Body of pancreas (tissue), 4 donors: ENCODE measurements at regions not wholly inside any gene's neighbourhood (a gene's known extent, or its start where the extent isn't known, plus 50 kb on each side); places are given as distances from the start of the nearest gene placed in this dataset.

Experiments
- ATAC-seq: fragments of 150-250 bp; one replicate; pipeline ENCODE4 v1.9.1; 2016
- DNase-seq, 4 donors: peaks; one replicate each; pipeline ENCODE4 v3.0.0-alpha.2; 2019
- H3K27ac ChIP-seq, 4 donors: fragments of 200-600 bp; sonication (generic); 1 replicate in 3 of 4; 2 replicates in 1 of 4; pipeline versions ENCODE4 v1.5.1 to v1.6.1; 2016 to 2019; ENCODE audit warnings: mild to moderate bottlenecking in 1 of 4, mixed read lengths in 1 of 4, moderate library complexity in 1 of 4
- H3K27me3 ChIP-seq, 2 donors: fragments of 200-600 bp; sonication (generic); one replicate each; pipeline ENCODE4 v1.6.0; 2016; ENCODE audit warnings: mild to moderate bottlenecking in 1 of 2
- H3K36me3 ChIP-seq, 2 donors: fragments of 200-600 bp; sonication (generic); replicated peaks in 1 of 2; 2 replicates each; pipeline ENCODE4 v1.5.1; 2016; ENCODE audit warnings: low read depth in 2 of 2; ENCODE audit not compliant: insufficient read depth in 1 of 2
- H3K4me1 ChIP-seq: fragments of 200-600 bp; sonication (generic); one replicate; pipeline ENCODE4 v1.6.0; 2016
- H3K4me3 ChIP-seq, 2 donors: fragments of 200-600 bp; sonication (generic); 1 replicate in 1 of 2; 2 replicates in 1 of 2; pipeline ENCODE4 v1.5.1; 2016 to 2019
- H3K9me3 ChIP-seq, 3 donors: fragments of 200-600 bp; sonication (generic); 1 replicate in 2 of 3; 2 replicates in 1 of 3; pipeline ENCODE4 v1.5.1; 2016
- POLR2A ChIP-seq, 3 donors: fragments of 450-650 bp; IDR thresholded peaks; one replicate each; pipeline ENCODE4 v1.6.1; 2016; ENCODE audit warnings: antibody characterized with exemption in 3 of 3, mild to moderate bottlenecking in 2 of 3
- WGBS, 2 donors: methylation state at CpG; one replicate each; pipeline ENCODE4 v1.1.5; 2017; 5-methylcytosine and 5-hydroxymethylcytosine counted together
- intact Hi-C: fragments of 100-400 bp; cut with DNase I; formaldehyde crosslinking; loops from one replicate; pipeline ENCODE4 v1.15.1; 2023
- TF ChIP-seq, protein P1 (sequence below), 7 experiments: fragments of 450-650 bp in 4 of 7; fragments of 200-600 bp in 3 of 7; sonication (generic) in 3 of 7; IDR thresholded peaks; one replicate each; pipeline ENCODE4 v1.5.1; 2016 to 2019; ENCODE audit warnings: antibody characterized with exemption in 7 of 7

DNA sequence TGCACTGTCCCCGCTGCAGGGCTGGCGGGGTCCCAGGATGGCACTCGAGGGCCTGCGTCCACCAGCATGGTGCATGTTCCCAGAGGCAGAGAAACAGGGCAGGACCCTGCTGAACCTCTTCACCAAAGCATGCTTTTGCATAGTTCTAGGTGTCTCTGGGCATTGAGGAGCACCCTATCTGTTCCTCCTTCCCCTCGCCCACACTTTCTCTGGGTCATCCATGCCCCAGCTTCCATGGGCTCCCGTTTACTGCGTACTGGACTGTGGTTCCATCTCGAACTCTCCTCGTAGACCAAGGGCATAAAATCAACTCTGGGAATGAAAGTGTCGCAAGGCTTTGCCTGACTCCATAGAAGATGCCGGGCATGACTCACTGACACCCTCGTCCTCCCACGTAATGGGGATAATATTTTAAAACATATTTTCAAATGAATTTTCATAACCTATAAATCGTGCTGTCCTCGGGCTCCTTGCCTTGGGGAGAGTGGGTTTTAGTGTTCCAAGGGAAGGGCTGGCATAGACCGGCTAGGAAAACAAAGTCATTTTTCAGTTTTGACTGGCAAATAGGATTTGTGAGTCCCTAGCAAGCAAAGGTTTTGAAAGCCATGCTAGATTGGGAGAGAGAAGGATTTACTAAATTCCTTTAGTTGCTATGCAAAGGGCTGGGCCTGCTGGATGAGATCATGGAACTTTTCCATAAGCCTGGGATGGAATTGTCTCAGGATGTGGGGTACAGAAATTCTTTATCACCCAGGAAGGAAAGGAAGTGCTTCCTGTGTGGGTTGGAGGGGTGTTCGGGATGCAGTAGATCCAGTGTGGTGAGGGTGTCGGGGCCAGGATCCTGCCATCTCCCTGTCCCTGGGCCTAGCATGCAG lies 498.7 kb upstream of the MKI67 start:
- TF ChIP-seq, protein P1, sequence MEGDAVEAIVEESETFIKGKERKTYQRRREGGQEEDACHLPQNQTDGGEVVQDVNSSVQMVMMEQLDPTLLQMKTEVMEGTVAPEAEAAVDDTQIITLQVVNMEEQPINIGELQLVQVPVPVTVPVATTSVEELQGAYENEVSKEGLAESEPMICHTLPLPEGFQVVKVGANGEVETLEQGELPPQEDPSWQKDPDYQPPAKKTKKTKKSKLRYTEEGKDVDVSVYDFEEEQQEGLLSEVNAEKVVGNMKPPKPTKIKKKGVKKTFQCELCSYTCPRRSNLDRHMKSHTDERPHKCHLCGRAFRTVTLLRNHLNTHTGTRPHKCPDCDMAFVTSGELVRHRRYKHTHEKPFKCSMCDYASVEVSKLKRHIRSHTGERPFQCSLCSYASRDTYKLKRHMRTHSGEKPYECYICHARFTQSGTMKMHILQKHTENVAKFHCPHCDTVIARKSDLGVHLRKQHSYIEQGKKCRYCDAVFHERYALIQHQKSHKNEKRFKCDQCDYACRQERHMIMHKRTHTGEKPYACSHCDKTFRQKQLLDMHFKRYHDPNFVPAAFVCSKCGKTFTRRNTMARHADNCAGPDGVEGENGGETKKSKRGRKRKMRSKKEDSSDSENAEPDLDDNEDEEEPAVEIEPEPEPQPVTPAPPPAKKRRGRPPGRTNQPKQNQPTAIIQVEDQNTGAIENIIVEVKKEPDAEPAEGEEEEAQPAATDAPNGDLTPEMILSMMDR (IDR thresholded peaks at IDR 0.05) = no peak
- TF ChIP-seq POLR2A (IDR thresholded peaks at IDR 0.05) = no peak
- ATAC-seq = no peak
- Histone ChIP-seq H3K27ac (no peak overlapping the region), H3K27me3 (no peaks in the 10 kb centered on the region), H3K9me3 (no peaks in the 10 kb centered on the region), H3K4me3 (no peak overlapping the region), H3K36me3 (no peaks in the 10 kb centered on the region), H3K4me1 (no peaks in the 10 kb centered on the region)
- WGBS, 2 donors = 74 to 76% methylated on average over 17 to 18 of the region's 18 CpGs
- DNase-seq = no peak
- intact Hi-C loops = no loop called here

DNA sequence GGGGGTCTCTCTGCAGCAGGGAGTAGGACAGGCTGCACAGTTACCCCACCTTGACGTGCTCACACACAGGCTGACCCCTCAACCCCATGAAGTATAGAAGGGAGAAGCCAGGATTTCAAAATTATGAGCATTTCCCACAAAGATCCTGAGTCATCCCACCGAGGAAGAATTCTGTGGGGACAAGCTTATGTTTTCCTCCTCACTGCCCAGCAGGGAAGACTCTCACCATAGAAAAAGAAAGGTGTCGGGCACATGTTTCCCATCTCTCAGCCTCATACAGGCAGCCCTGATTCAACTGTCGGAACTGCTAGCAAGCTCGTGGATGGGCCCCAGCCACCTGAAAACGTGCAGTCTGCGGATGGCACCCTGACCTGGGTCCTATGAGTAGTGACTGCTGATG lies 499.7 kb upstream of the MKI67 start:
- no peaks in the 10 kb centered on the region for H3K9me3 ChIP-seq
- H3K4me1 ChIP-seq = no peaks in the 10 kb centered on the region
- no peak overlapping the region for H3K27ac ChIP-seq
- ATAC-seq = no peak
- H3K36me3 ChIP-seq = no peaks in the 10 kb centered on the region
- no peak for TF ChIP-seq POLR2A (IDR thresholded peaks at IDR 0.05)
- TF ChIP-seq, protein P1 (IDR thresholded peaks at IDR 0.05) = no peak
- DNase-seq = no peak
- intact Hi-C loops = no loop called here
- 68 to 88% methylated on average over 6 to 7 of the region's 7 CpGs for WGBS, 2 donors
- H3K27me3 ChIP-seq = no peaks in the 10 kb centered on the region
- H3K4me3 ChIP-seq = no peak overlapping the region

DNA sequence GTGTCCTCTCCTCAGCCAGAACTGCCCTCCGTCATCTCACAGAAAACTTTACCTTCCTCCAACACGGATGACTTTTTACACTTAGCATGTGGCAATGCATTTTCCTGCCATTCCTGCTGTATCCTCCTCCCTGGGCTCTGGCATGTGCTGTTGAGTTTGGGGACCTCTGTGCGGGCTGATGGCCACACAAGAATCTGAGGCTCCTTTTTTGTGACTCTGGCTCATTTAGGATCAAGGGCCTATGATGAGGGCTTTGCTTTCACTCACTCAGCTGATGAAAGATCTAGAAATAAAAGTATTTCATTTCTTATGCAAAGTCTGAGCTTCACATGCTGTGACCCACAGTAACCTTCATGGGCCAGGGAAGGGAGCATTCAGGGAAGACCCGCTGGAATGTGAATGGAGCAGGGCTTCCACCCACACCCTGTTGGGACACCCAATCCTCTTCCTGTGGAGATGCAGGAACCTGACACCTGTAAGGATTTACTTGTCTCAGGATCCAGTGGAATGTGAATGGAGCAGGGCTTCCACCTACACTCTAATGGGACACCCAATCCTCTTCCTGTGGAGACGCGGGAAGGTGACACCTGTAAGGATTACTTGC lies 500.3 kb upstream of the MKI67 start:
- ATAC-seq = no peak
- intact Hi-C loops = no loop called here
- H3K9me3 ChIP-seq = no peaks in the 10 kb centered on the region
- 83 to 85% methylated on average over 6 of the region's 6 CpGs for WGBS, 2 donors
- no peaks in the 10 kb centered on the region for H3K4me1 ChIP-seq
- no peaks in the 10 kb centered on the region for H3K36me3 ChIP-seq
- TF ChIP-seq POLR2A (IDR thresholded peaks at IDR 0.05) = no peak
- TF ChIP-seq, protein P1 (IDR thresholded peaks at IDR 0.05) = no peak
- no peak overlapping the region for H3K27ac ChIP-seq
- DNase-seq = no peak
- no peaks in the 10 kb centered on the region for H3K27me3 ChIP-seq
- H3K4me3 ChIP-seq = no peak overlapping the region

DNA sequence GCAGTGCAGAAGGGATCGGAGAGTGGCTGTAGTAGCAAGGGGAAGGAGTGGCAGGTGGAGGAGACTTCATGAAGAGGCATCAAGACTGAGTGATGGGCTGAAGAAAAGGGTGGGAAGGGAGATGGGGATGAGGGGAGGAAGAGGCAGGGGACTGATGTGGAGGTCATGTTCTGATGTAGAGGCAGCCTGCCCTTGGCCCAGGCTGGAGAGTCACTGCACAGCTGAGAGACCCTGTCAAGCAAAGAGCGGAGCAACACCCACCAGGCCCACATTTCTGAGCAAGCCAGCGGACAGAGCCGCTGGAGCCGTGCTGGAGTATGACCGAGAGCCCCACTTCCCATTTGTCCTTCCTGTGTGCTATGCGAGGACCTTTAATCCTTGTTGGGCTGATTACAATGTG lies 501.6 kb upstream of the MKI67 start:
- H3K4me3 ChIP-seq = no peak overlapping the region
- no peaks in the 10 kb centered on the region for H3K9me3 ChIP-seq
- no peaks in the 10 kb centered on the region for H3K4me1 ChIP-seq
- DNase-seq (no peak), ATAC-seq (no peak)
- H3K27me3 ChIP-seq = no peaks in the 10 kb centered on the region
- H3K27ac ChIP-seq = no peak overlapping the region
- TF ChIP-seq, protein P1 (IDR thresholded peaks at IDR 0.05) = no peak
- TF ChIP-seq POLR2A (IDR thresholded peaks at IDR 0.05) = no peak
- no peaks in the 10 kb centered on the region for H3K36me3 ChIP-seq
- intact Hi-C loops = no loop called here
- WGBS, 2 donors = 89 to 93% methylated on average over 7 of the region's 7 CpGs
